ENCODE measurements at regions not wholly inside any gene's neighbourhood (a gene's known extent, or its start where the extent isn't known, plus 50 kb on each side); places are given as distances from the start of the nearest gene placed in this dataset.

DNA sequence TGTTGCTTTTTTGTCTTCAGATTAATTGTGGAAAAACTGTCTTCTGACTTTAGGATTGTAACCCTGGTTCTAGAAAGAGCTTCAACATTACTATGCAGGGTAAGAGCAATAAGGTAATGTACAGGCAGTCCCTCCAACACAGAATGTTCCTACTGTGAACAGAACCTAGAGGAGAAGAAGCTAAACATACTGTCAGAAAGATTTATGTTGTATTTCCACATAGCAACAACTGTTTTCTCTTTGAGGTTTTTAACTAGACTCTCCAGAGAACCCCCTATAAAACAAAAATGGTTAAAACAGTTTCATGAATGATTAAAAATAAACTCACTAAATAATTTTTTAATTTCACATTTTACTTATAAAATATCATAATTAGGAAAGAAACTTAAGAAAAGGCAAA lies 64.3 kb upstream of the NAA35 start:
- TF ChIP-seq, protein P1, sequence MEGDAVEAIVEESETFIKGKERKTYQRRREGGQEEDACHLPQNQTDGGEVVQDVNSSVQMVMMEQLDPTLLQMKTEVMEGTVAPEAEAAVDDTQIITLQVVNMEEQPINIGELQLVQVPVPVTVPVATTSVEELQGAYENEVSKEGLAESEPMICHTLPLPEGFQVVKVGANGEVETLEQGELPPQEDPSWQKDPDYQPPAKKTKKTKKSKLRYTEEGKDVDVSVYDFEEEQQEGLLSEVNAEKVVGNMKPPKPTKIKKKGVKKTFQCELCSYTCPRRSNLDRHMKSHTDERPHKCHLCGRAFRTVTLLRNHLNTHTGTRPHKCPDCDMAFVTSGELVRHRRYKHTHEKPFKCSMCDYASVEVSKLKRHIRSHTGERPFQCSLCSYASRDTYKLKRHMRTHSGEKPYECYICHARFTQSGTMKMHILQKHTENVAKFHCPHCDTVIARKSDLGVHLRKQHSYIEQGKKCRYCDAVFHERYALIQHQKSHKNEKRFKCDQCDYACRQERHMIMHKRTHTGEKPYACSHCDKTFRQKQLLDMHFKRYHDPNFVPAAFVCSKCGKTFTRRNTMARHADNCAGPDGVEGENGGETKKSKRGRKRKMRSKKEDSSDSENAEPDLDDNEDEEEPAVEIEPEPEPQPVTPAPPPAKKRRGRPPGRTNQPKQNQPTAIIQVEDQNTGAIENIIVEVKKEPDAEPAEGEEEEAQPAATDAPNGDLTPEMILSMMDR (IDR thresholded peaks at IDR 0.05; ENCODE audit: low read depth, low read length), result no peak
- TF ChIP-seq EZH2phosphoT487 (IDR thresholded peaks at IDR 0.05; ENCODE audit: low read depth), result no peak
